ENCODE measurements at regions not wholly inside any gene's neighbourhood (a gene's known extent, or its start where the extent isn't known, plus 50 kb on each side); places are given as distances from the start of the nearest gene placed in this dataset.

DNA sequence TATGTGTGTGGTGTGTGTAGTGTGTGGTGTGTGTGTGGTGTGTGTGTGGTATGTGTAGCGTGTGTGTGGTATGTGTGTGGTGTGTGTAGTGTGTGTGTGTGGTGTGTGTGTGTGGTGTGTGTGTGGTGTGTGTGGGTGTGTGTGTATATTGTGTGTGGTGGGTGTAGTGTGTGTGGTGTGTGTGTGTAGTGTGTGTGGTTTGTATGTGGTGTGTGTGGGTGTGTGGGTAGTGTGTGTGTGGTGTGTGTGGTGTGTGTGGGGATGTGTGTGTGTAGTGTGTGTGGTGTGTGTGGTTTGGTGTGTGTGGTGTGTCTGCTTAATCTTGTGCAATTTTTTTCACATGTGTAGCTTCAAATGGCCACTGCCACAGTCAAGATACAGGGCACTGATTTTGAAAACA is 94.5 kb downstream of the CPZ start:
- no peak for DNase-seq
- 50% methylated on average over 1 of the region's 1 CpG for WGBS
- Histone ChIP-seq H4K91ac (ENCODE audit: low read length) (peak overlapping the region; percentile 16), H3K4ac (ENCODE audit: low read depth in 1 of 2, low read length in 2 of 2) (no peak overlapping the region), H3K9ac (ENCODE audit: low read length) (no peak overlapping the region), H2AK5ac (ENCODE audit: low read length, severe bottlenecking) (no peak overlapping the region), H2BK15ac (ENCODE audit: low read depth, poor library complexity, severe bottlenecking) (no peak overlapping the region), H3K27ac (ENCODE audit: low read length, poor library complexity, severe bottlenecking) (no peak overlapping the region), H3K18ac (ENCODE audit: low read depth in 1 of 2, low read length in 2 of 2) (no peak overlapping the region), H2AFZ (ENCODE audit: low read depth, low read length) (no peak overlapping the region), H3K4me3 (ENCODE audit: insufficient read depth in 1 of 2, low read depth in 1 of 2, low read length in 2 of 2) (peak overlapping the region in 1 of 2 experiments; percentile 34), H2BK5ac (ENCODE audit: low read depth, low read length, poor library complexity, severe bottlenecking) (no peak overlapping the region), H3K27me3 (ENCODE audit: control insufficient read depth in 1 of 2, insufficient read depth in 1 of 2, low read length in 2 of 2) (peaks cover 0 to 73% of the 10 kb centered on the region in 2 experiments), H2BK120ac (ENCODE audit: low read depth, low read length) (no peak overlapping the region), H3K4me1 (ENCODE audit: control insufficient read depth, insufficient read depth, low read depth, low read length) (no peaks in the 10 kb centered on the region), H3K36me3 (ENCODE audit: control insufficient read depth in 1 of 2, insufficient read depth in 2 of 2, low read depth in 1 of 2, low read length in 2 of 2) (no peaks in the 10 kb centered on the region), H3K23ac (ENCODE audit: low read length in 2 of 2) (no peak overlapping the region), H3K4me2 (ENCODE audit: low read length, poor library complexity, severe bottlenecking) (no peak overlapping the region), H4K8ac (ENCODE audit: low read length) (no peak overlapping the region), H2BK12ac (ENCODE audit: low read length in 2 of 2) (no peak overlapping the region), H3K9me3 (ENCODE audit: control insufficient read depth, low read length) (no peaks in the 10 kb centered on the region), H3K79me1 (replicated peaks; ENCODE audit: low read length, poor library complexity, severe bottlenecking) (no peaks in the 10 kb centered on the region), H3K14ac (ENCODE audit: low read length in 2 of 2) (peak overlapping the region in 1 of 2 experiments; percentile 39)

DNA sequence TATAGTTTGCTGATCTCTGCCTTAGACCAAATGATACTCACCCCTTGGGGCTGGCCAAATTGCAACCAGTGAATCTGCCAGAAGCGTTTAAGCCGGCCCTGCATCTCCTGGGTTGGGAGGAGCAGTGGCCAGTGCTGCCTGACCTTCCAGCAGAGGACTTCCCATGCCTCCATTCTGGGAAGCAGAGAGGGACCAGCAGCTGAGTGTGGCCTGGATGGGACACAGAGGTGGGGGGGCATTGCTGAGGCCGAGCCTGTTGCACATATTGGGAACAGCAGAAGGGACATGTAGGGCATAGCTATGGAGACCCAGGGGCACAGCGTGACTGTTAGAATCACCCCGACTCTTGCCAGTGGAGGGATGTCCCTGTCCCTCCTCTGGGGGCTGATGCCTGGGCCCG is 93.3 kb downstream of the CPZ start:
- Histone ChIP-seq H3K9ac (ENCODE audit: low read length) (no peak overlapping the region), H3K4me3 (ENCODE audit: insufficient read depth in 1 of 2, low read depth in 1 of 2, low read length in 2 of 2) (no peak overlapping the region), H3K79me1 (replicated peaks; ENCODE audit: low read length, poor library complexity, severe bottlenecking) (no peaks in the 10 kb centered on the region), H2AK5ac (ENCODE audit: low read length, severe bottlenecking) (no peak overlapping the region), H2BK12ac (ENCODE audit: low read length in 2 of 2) (no peak overlapping the region), H4K91ac (ENCODE audit: low read length) (no peak overlapping the region), H2BK15ac (ENCODE audit: low read depth, poor library complexity, severe bottlenecking) (no peak overlapping the region), H3K23ac (ENCODE audit: low read length in 2 of 2) (no peak overlapping the region), H4K8ac (ENCODE audit: low read length) (no peak overlapping the region), H3K14ac (ENCODE audit: low read length in 2 of 2) (no peak overlapping the region), H3K18ac (ENCODE audit: low read depth in 1 of 2, low read length in 2 of 2) (no peak overlapping the region), H2BK120ac (ENCODE audit: low read depth, low read length) (no peak overlapping the region), H2BK5ac (ENCODE audit: low read depth, low read length, poor library complexity, severe bottlenecking) (no peak overlapping the region), H3K4me2 (ENCODE audit: low read length, poor library complexity, severe bottlenecking) (no peak overlapping the region), H3K9me3 (ENCODE audit: control insufficient read depth, low read length) (no peaks in the 10 kb centered on the region), H3K4ac (ENCODE audit: low read depth in 1 of 2, low read length in 2 of 2) (no peak overlapping the region), H3K36me3 (ENCODE audit: control insufficient read depth in 1 of 2, insufficient read depth in 2 of 2, low read depth in 1 of 2, low read length in 2 of 2) (no peaks in the 10 kb centered on the region), H2AFZ (ENCODE audit: low read depth, low read length) (no peak overlapping the region), H3K4me1 (ENCODE audit: control insufficient read depth, insufficient read depth, low read depth, low read length) (no peaks in the 10 kb centered on the region), H3K27me3 (ENCODE audit: control insufficient read depth in 1 of 2, insufficient read depth in 1 of 2, low read length in 2 of 2) (peaks cover 0 to 77% of the 10 kb centered on the region in 2 experiments), H3K27ac (ENCODE audit: low read length, poor library complexity, severe bottlenecking) (no peak overlapping the region)
- 74% methylated on average over 6 of the region's 6 CpGs for WGBS
- DNase-seq = no peak

DNA sequence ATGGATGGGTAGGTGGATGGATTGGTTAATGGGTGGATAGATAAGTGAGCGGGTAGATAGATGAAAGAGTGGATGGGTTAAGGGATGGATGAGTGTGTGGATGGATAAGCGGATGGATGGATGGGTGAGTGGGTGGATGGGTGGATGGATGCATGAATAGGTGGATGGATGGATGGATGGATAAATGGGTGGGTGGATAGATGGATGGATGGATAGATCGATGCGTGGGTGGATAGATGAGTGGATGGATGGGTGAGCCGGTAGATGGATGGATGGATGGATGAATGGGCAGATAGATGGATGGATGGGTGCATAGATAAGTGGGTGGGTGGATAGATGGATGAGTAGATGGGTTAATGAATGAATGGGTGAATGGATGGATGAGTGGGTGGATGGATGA is 90.9 kb downstream of the CPZ start:
- no peak for DNase-seq
- H2AK5ac ChIP-seq (ENCODE audit: low read length, severe bottlenecking) = no peak overlapping the region
- no peaks in the 10 kb centered on the region for H3K79me1 ChIP-seq (replicated peaks; ENCODE audit: low read length, poor library complexity, severe bottlenecking)
- no peak overlapping the region for H2BK15ac ChIP-seq (ENCODE audit: low read depth, poor library complexity, severe bottlenecking)
- no peak overlapping the region for H2AFZ ChIP-seq (ENCODE audit: low read depth, low read length)
- no peak overlapping the region for H3K14ac ChIP-seq (ENCODE audit: low read length in 2 of 2)
- H3K4me2 ChIP-seq (ENCODE audit: low read length, poor library complexity, severe bottlenecking) = no peak overlapping the region
- H3K27ac ChIP-seq (ENCODE audit: low read length, poor library complexity, severe bottlenecking) = no peak overlapping the region
- no peak overlapping the region for H3K4me3 ChIP-seq (ENCODE audit: insufficient read depth in 1 of 2, low read depth in 1 of 2, low read length in 2 of 2)
- no peak overlapping the region for H2BK5ac ChIP-seq (ENCODE audit: low read depth, low read length, poor library complexity, severe bottlenecking)
- no peaks in the 10 kb centered on the region for H3K36me3 ChIP-seq (ENCODE audit: control insufficient read depth in 1 of 2, insufficient read depth in 2 of 2, low read depth in 1 of 2, low read length in 2 of 2)
- H4K91ac ChIP-seq (ENCODE audit: low read length) = no peak overlapping the region
- no peak overlapping the region for H4K8ac ChIP-seq (ENCODE audit: low read length)
- 86% methylated on average over 5 of the region's 5 CpGs for WGBS
- no peak overlapping the region for H3K18ac ChIP-seq (ENCODE audit: low read depth in 1 of 2, low read length in 2 of 2)
- no peak overlapping the region for H3K4ac ChIP-seq (ENCODE audit: low read depth in 1 of 2, low read length in 2 of 2)
- no peak overlapping the region for H3K9ac ChIP-seq (ENCODE audit: low read length)
- no peak overlapping the region for H2BK12ac ChIP-seq (ENCODE audit: low read length in 2 of 2)
- H3K27me3 ChIP-seq (ENCODE audit: control insufficient read depth in 1 of 2, insufficient read depth in 1 of 2, low read length in 2 of 2) = peaks cover 0 to 72% of the 10 kb centered on the region in 2 experiments
- H3K9me3 ChIP-seq (ENCODE audit: control insufficient read depth, low read length) = no peaks in the 10 kb centered on the region
- no peaks in the 10 kb centered on the region for H3K4me1 ChIP-seq (ENCODE audit: control insufficient read depth, insufficient read depth, low read depth, low read length)
- no peak overlapping the region for H3K23ac ChIP-seq (ENCODE audit: low read length in 2 of 2)
- no peak overlapping the region for H2BK120ac ChIP-seq (ENCODE audit: low read depth, low read length)

DNA sequence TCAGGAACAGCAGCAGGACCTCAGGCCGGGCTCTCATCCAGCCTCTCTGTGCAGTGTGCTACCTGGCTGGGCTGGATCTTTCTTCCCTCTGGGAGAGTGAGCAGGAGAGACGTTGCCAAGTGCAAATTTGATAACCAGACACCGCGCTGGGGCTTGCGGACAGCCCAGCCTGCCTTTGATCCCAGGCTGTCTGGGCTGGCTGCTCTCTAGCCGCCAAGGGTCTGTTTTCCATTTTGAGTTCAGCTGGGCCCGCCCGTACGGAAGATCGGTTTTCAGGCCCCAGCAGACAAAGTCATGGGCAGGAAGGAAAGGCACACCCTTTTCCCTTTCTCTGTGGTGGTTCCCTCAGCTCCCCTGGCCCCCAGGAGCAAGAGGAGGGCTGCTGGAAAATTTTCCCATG is 90.2 kb downstream of the CPZ start:
- Histone ChIP-seq H3K9me3 (ENCODE audit: control insufficient read depth, low read length) (no peaks in the 10 kb centered on the region), H3K4me1 (ENCODE audit: control insufficient read depth, insufficient read depth, low read depth, low read length) (no peaks in the 10 kb centered on the region), H3K27ac (ENCODE audit: low read length, poor library complexity, severe bottlenecking) (no peak overlapping the region), H3K36me3 (ENCODE audit: control insufficient read depth in 1 of 2, insufficient read depth in 2 of 2, low read depth in 1 of 2, low read length in 2 of 2) (no peaks in the 10 kb centered on the region), H3K9ac (ENCODE audit: low read length) (no peak overlapping the region), H3K23ac (ENCODE audit: low read length in 2 of 2) (no peak overlapping the region), H2AK5ac (ENCODE audit: low read length, severe bottlenecking) (no peak overlapping the region), H2BK12ac (ENCODE audit: low read length in 2 of 2) (no peak overlapping the region), H2BK5ac (ENCODE audit: low read depth, low read length, poor library complexity, severe bottlenecking) (no peak overlapping the region), H3K79me1 (replicated peaks; ENCODE audit: low read length, poor library complexity, severe bottlenecking) (no peaks in the 10 kb centered on the region), H3K27me3 (ENCODE audit: control insufficient read depth in 1 of 2, insufficient read depth in 1 of 2, low read length in 2 of 2) (peaks cover 0 to 69% of the 10 kb centered on the region in 2 experiments), H2BK120ac (ENCODE audit: low read depth, low read length) (no peak overlapping the region), H2BK15ac (ENCODE audit: low read depth, poor library complexity, severe bottlenecking) (no peak overlapping the region), H3K4ac (ENCODE audit: low read depth in 1 of 2, low read length in 2 of 2) (no peak overlapping the region), H4K8ac (ENCODE audit: low read length) (no peak overlapping the region), H3K4me2 (ENCODE audit: low read length, poor library complexity, severe bottlenecking) (no peak overlapping the region), H3K14ac (ENCODE audit: low read length in 2 of 2) (no peak overlapping the region), H3K18ac (ENCODE audit: low read depth in 1 of 2, low read length in 2 of 2) (no peak overlapping the region), H3K4me3 (ENCODE audit: insufficient read depth in 1 of 2, low read depth in 1 of 2, low read length in 2 of 2) (no peak overlapping the region), H4K91ac (ENCODE audit: low read length) (no peak overlapping the region), H2AFZ (ENCODE audit: low read depth, low read length) (no peak overlapping the region)
- 56% methylated on average over 10 of the region's 10 CpGs for WGBS
- no peak for DNase-seq

All from mesenchymal stem cell (in vitro differentiated cells and primary cell).